Nephron (organoid): ENCODE measurements at regions not wholly inside any gene's neighbourhood (a gene's known extent, or its start where the extent isn't known, plus 50 kb on each side); places are given as distances from the start of the nearest gene placed in this dataset.

Experiments
- H3K27ac Mint-ChIP-seq, 3 experiments: 2 replicates each; pipeline ENCODE4 v1.8.0; 2020; ENCODE audit warnings: mixed read lengths in 3 of 3, mild to moderate bottlenecking in 2 of 3, moderate library complexity in 1 of 3
- H3K27me3 Mint-ChIP-seq: 2 replicates; pipeline ENCODE4 v1.8.0; 2021; ENCODE audit warnings: low read depth, mild to moderate bottlenecking, moderate library complexity, mixed read lengths
- H3K36me3 Mint-ChIP-seq: 2 replicates; pipeline ENCODE4 v1.8.0; 2020; ENCODE audit warnings: low read depth, mixed read lengths
- H3K4me1 Mint-ChIP-seq: 2 replicates; pipeline ENCODE4 v1.8.0; 2020; ENCODE audit warnings: mixed read lengths
- H3K4me3 Mint-ChIP-seq, 3 experiments: 2 replicates each; pipeline ENCODE4 v1.8.0; 2020; ENCODE audit warnings: mild to moderate bottlenecking in 3 of 3, mixed read lengths in 3 of 3, moderate library complexity in 2 of 3
- H3K9me3 Mint-ChIP-seq: 2 replicates; pipeline ENCODE4 v1.8.0; 2020; ENCODE audit warnings: mixed read lengths
- TF ChIP-seq, protein P1 (sequence below), 3 experiments: fragments of 200-600 bp; sonication (generic); IDR thresholded peaks; one replicate each; pipeline ENCODE4 v1.5.0; 2021; ENCODE audit warnings: antibody characterized with exemption in 3 of 3; ENCODE audit not compliant: unreplicated experiment in 3 of 3

DNA sequence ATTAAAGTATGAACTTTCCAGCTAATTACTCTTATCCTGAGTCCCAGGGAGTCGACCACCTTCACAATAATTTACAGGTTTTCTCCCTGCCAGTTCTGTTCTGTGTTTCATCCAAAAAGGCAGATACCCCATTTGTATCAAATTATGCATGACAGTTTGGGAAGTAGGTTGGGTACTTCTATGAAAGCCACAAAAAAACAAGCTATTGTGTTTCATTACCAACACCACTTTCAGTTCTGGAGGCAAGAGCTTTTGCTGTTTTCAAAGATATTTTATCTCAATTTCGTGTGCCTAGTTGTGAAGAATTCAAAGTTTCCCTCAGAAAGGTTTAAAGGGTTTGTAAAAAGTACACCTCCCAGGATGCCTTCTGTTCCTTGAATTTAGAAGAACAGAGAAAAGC lies 557.4 kb downstream of the FLRT2 start:
- H3K36me3 Mint-ChIP-seq = no peaks in the 10 kb centered on the region
- H3K9me3 Mint-ChIP-seq = peaks cover 9% of the 10 kb centered on the region
- peaks cover 20% of the 10 kb centered on the region for H3K4me1 Mint-ChIP-seq
- H3K27me3 Mint-ChIP-seq = no peaks in the 10 kb centered on the region
- no peak overlapping the region for H3K4me3 Mint-ChIP-seq
- TF ChIP-seq, protein P1, sequence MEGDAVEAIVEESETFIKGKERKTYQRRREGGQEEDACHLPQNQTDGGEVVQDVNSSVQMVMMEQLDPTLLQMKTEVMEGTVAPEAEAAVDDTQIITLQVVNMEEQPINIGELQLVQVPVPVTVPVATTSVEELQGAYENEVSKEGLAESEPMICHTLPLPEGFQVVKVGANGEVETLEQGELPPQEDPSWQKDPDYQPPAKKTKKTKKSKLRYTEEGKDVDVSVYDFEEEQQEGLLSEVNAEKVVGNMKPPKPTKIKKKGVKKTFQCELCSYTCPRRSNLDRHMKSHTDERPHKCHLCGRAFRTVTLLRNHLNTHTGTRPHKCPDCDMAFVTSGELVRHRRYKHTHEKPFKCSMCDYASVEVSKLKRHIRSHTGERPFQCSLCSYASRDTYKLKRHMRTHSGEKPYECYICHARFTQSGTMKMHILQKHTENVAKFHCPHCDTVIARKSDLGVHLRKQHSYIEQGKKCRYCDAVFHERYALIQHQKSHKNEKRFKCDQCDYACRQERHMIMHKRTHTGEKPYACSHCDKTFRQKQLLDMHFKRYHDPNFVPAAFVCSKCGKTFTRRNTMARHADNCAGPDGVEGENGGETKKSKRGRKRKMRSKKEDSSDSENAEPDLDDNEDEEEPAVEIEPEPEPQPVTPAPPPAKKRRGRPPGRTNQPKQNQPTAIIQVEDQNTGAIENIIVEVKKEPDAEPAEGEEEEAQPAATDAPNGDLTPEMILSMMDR (IDR thresholded peaks at IDR 0.05; ENCODE audit: unreplicated experiment in 3 of 3) = no peak
- H3K27ac Mint-ChIP-seq = peak overlapping the region; percentile 9 to 93 (median 82)

DNA sequence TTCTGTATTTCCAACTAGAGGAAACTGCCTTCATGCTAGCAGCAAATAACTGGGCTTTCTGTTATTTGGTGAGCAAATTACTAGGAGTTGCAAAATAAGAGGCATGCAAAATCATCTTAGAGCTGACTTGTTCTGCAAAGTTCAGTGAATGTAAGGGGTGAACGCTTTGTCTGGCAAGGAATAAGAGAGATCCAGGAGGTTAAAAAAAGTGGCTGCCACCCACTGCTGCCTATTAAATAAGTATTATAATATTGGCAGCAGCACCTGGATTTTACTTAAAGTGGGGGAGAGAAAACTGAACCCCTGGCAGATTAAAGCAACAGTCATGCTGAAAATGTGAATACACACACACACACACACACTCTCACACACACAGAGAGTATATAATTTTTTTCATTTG lies 557.0 kb downstream of the FLRT2 start:
- Mint-ChIP-seq H3K4me3 (no peak overlapping the region), H3K27ac (peak overlapping the region; percentile 11 to 93 (median 82)), H3K9me3 (peaks cover 7% of the 10 kb centered on the region), H3K4me1 (peaks cover 20% of the 10 kb centered on the region), H3K27me3 (peaks cover under 1% of the 10 kb centered on the region), H3K36me3 (no peaks in the 10 kb centered on the region)
- TF ChIP-seq, protein P1 (IDR thresholded peaks at IDR 0.05; ENCODE audit: unreplicated experiment in 3 of 3) = no peak

DNA sequence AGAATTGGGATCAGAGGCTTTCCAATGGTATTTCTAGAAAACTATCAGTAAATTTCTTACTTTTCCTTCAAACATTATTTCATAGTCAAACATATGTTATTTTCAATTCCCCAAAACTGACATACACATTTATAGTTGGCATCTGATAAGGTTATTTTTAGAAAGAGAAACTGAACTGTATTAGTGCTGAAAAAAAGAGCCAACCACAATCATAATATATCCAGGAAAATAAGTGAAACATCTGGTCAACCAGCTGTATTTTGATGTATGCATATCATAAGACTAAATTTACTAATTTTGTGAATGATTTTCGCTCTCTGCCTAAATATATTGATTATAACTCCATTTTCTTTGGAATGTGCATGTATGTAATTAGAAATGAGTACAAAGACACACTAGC lies 554.2 kb downstream of the FLRT2 start:
- no peak overlapping the region for H3K4me3 Mint-ChIP-seq
- peaks cover 20% of the 10 kb centered on the region for H3K4me1 Mint-ChIP-seq
- peaks cover under 1% of the 10 kb centered on the region for H3K36me3 Mint-ChIP-seq
- H3K27me3 Mint-ChIP-seq = peaks cover 4% of the 10 kb centered on the region
- peaks cover 9% of the 10 kb centered on the region for H3K9me3 Mint-ChIP-seq
- H3K27ac Mint-ChIP-seq = peak overlapping the region in 1 of 3 experiments; percentile 51
- TF ChIP-seq, protein P1 (IDR thresholded peaks at IDR 0.05; ENCODE audit: unreplicated experiment in 3 of 3) = no peak

DNA sequence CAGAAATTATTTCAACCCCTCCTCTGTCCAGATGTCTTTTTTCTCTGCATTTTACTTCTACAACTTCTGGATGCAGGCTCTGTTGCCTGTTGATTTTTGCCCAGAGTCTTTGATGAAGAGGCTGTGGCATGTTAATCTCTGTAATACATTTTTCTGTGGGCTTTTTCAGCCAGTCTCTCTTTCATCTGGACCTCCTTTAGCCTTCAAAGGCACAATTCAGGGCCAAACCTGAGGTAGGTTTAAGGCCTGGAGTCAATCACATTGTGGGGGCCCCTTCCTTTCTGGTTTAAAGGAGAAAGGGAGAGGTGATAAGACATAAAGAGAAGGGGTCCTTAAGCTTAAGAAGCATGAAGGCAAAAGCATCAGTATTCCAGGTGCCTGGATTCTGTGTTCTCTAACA lies 553.7 kb downstream of the FLRT2 start:
- TF ChIP-seq, protein P1 (IDR thresholded peaks at IDR 0.05; ENCODE audit: unreplicated experiment in 3 of 3) = no peak
- Mint-ChIP-seq H3K4me3 (no peak overlapping the region), H3K27me3 (peaks cover 4% of the 10 kb centered on the region), H3K9me3 (peaks cover 13% of the 10 kb centered on the region), H3K4me1 (peaks cover 19% of the 10 kb centered on the region), H3K27ac (peak overlapping the region; percentile 36 to 72 (median 51)), H3K36me3 (peaks cover 6% of the 10 kb centered on the region)

DNA sequence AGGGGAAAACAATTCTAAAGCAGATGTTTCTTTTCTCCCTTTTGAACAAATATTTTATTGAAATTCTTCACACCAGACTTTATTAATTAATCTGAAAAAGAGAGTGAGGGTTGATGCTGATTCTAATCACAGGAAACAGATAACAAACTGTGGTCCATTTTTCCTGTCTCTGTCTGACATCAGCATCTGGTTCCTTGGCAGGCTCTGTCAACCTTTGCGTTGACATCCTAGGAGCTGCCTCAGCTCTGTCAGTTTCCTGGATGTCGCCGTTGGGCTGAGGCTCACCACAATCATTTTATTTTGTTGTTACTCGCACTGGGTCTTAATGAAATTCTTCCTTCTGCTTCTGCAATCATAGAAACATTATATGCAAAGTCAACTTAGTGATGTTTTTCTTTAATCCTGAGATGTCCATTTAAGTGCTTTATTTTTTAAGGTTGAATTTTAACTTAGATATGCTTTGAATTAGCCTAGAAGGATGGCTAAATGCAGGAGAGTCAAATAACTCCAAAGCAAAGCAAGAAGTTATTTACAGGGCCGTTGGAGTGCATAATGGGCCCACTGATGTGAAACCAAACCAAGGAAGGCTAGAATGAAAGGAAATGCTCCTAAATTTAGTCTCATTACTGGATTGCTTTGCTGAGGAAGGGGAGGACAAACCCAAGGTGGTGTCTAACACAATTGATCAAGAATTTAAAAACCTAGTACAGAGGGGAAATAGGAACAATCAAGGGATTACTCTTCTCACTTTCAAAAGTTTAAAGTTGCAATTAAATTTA lies 542.4 kb downstream of the FLRT2 start:
- Mint-ChIP-seq H3K4me3 (no peak overlapping the region), H3K27me3 (no peaks in the 10 kb centered on the region), H3K9me3 (peaks cover 6% of the 10 kb centered on the region), H3K36me3 (no peaks in the 10 kb centered on the region), H3K27ac (peak overlapping the region; percentile 93 to 96 (median 95)), H3K4me1 (peaks cover 10% of the 10 kb centered on the region)
- TF ChIP-seq, protein P1 (IDR thresholded peaks at IDR 0.05; ENCODE audit: unreplicated experiment in 3 of 3) = no peak

DNA sequence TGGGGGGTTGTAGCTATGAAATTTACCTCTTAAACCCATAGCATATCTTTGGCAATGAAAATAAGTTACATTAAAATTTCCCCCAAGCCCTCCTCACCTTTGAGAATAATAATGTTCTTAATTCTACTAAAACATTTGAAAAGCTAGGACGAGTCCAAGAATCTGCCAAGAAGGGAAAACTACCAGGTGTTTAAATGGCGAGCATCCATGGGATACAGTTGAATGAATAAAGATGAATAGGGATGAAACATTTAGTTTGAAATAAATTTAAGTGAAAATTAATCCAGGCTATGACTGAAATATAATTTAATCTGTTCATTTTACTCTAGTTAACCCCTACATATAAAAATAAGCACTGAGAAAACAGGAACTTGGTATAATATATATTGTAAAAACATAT lies 536.7 kb downstream of the FLRT2 start:
- Mint-ChIP-seq H3K36me3 (no peaks in the 10 kb centered on the region), H3K4me3 (no peak overlapping the region), H3K4me1 (peaks cover 18% of the 10 kb centered on the region), H3K9me3 (no peaks in the 10 kb centered on the region), H3K27ac (peak overlapping the region; percentile 86 to 96 (median 87)), H3K27me3 (no peaks in the 10 kb centered on the region)
- TF ChIP-seq, protein P1 (IDR thresholded peaks at IDR 0.05; ENCODE audit: unreplicated experiment in 3 of 3) = no peak
